DOHH2 (cell line): ENCODE measurements at regions not wholly inside any gene's neighbourhood (a gene's known extent, or its start where the extent isn't known, plus 50 kb on each side); places are given as distances from the start of the nearest gene placed in this dataset.

Experiments
- EZH2phosphoT487 ChIP-seq: fragments of 200-600 bp; sonication (generic); IDR thresholded peaks from 2 replicates; pipeline ENCODE4 v1.6.1; 2017; ENCODE audit warnings: borderline replicate concordance, mild to moderate bottlenecking, antibody characterized with exemption, low read length, moderate library complexity, mixed read lengths
- TF ChIP-seq, protein P1 (sequence below): fragments of 200-600 bp; sonication (generic); IDR thresholded peaks from one replicate; pipeline ENCODE4 v1.5.1; 2014; ENCODE audit warnings: antibody characterized with exemption, mild to moderate bottlenecking, low read depth, low read length; ENCODE audit not compliant: poor library complexity, severe bottlenecking

DNA sequence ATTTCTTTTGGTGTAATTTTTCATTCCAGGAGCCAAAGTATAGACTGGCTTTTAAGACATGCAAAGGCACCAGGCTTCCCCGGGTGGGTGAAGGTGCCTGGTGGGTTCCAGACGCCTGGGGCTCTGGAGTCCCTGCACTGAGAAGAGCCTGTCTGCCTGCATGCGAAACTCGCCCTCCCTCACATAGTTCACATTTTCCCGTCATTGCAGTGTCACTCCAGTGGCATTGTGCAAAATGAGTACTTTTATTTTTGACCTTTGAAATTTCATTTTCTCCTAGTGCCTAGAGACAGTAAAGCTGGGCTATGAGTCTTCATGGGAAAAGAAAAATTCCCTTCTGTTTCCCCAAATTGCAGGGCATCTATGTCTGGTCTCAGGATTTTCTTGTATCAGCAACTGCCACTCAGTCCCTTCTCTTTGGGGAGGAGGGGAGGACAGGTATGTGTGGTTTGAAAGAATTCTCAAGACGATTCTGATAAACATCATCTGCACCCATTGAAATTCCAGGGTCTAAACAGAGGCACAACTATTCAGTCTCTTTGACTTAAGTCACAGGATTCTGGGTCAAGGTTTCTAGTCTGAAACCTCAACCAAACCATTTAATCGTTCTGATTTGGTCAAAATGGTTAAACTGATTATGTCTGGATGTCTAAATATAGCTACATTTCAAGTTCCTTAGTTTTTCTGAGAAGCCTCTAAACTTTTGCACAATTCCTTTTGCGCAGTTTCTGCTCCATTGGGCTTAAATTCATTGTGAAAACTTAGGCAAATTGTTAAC is 107.8 kb downstream of the CYP26A1 start:
- TF ChIP-seq, protein P1, sequence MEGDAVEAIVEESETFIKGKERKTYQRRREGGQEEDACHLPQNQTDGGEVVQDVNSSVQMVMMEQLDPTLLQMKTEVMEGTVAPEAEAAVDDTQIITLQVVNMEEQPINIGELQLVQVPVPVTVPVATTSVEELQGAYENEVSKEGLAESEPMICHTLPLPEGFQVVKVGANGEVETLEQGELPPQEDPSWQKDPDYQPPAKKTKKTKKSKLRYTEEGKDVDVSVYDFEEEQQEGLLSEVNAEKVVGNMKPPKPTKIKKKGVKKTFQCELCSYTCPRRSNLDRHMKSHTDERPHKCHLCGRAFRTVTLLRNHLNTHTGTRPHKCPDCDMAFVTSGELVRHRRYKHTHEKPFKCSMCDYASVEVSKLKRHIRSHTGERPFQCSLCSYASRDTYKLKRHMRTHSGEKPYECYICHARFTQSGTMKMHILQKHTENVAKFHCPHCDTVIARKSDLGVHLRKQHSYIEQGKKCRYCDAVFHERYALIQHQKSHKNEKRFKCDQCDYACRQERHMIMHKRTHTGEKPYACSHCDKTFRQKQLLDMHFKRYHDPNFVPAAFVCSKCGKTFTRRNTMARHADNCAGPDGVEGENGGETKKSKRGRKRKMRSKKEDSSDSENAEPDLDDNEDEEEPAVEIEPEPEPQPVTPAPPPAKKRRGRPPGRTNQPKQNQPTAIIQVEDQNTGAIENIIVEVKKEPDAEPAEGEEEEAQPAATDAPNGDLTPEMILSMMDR: no peak
- no peak for TF ChIP-seq EZH2phosphoT487
